ENCODE measurements at regions not wholly inside any gene's neighbourhood (a gene's known extent, or its start where the extent isn't known, plus 50 kb on each side); places are given as distances from the start of the nearest gene placed in this dataset.

- DNase-seq (ENCODE audit: extremely low read depth in 1 of 2, low read depth in 1 of 2): no peak
Measured at GRCh38 chr10:78688230-78688900, 380.4 kb upstream of the ZMIZ1 start.

- DNase-seq (ENCODE audit: extremely low read depth in 1 of 2, low read depth in 1 of 2): no peak
Measured at GRCh38 chr10:78688901-78689583, 379.7 kb upstream of the ZMIZ1 start.

GRCh38 chr10:78689584-78689935, 379.2 kb upstream of the ZMIZ1 start:
- DNase-seq (ENCODE audit: extremely low read depth in 1 of 2, low read depth in 1 of 2): no peak

GRCh38 chr10:78690354-78691111, 378.2 kb upstream of the ZMIZ1 start:
- DNase-seq (ENCODE audit: extremely low read depth in 1 of 2, low read depth in 1 of 2): no peak

- DNase-seq (ENCODE audit: extremely low read depth in 1 of 2, low read depth in 1 of 2): no peak
Measured at GRCh38 chr10:78691301-78692030, 377.3 kb upstream of the ZMIZ1 start.

GRCh38 chr10:78692071-78692470, 376.7 kb upstream of the ZMIZ1 start:
- DNase-seq (ENCODE audit: extremely low read depth in 1 of 2, low read depth in 1 of 2): no peak

DNA sequence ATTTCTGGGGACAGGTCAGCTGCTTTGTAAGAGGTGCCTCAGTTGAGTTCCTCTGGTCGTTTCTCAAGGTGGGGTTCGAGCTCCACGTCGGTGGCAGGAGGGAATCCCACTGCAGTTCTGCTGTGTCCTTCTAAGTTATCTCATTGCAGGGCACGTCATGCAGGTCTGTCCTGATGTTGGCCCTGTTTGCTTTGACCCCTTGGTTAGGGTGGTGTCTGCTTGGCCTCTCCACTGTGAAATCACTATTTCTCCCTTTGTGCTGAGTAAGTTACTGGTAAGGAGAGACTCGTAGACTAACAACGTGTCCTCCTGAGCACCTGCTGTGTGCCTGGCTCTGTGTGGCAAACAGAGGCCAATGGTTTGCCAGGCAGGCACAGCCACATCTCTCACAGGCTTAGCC, 372.9 kb upstream of the ZMIZ1 start:
- no peak for DNase-seq (ENCODE audit: extremely low read depth in 1 of 2, low read depth in 1 of 2)

- DNase-seq (ENCODE audit: extremely low read depth in 1 of 2, low read depth in 1 of 2): no peak
Measured at GRCh38 chr10:78696791-78697395, 371.9 kb upstream of the ZMIZ1 start.

- DNase-seq (ENCODE audit: extremely low read depth in 1 of 2, low read depth in 1 of 2): no peak
Measured at GRCh38 chr10:78699971-78700370, 368.8 kb upstream of the ZMIZ1 start.

DNA sequence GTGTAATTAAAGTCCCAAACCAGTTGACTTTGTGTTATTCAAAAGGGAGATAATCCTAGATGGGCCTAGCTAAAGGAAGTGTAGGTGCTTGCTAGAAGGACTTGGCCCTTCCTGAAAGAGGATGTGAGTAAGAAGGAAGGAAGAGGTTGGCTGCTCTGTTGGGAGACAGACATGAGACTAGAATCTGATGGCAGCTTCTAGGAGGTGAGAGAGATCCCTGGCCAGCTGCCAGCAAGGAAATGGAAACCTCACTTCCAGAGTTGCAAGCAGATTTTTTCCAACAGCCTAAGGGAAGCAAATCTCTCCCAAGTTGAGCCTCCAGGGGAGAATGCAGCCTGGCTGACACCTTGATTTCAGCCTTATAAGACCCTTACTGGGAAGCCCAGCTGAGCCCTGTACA, 368.4 kb upstream of the ZMIZ1 start:
- DNase-seq (ENCODE audit: extremely low read depth in 1 of 2, low read depth in 1 of 2): no peak

DNA sequence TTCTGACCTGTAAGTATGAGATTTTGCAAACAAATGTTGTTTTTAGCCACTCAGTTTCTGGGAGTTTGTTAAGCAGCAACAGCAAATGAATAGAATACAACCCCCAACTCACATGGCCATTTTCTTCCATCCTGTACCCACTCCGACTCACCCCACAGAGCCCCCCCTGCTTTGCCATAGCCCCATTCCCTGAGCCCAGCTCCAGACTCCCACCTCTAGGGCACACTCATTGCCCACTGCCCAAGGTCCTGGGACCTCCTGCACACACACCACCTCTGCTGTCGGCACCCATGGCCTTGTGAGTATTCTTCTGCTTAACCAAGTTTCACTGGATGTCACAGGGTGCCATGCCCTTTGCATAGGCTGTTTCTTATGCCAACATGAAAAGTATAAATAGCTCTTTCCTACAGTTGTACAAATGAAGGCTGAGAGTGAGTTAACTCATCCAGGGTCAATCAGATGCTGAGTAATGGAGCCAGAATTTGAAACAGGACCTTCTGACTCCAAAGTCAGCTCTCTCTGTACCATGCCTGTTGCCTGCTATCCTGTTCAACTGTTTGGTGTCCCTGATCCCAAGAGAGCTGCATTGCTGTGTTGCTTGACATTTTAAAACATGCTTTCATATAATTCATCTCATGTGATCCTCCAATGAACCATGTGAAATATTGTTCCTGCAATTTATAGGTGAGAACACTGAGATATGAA, 367.8 kb upstream of the ZMIZ1 start:
- no peak for DNase-seq (ENCODE audit: extremely low read depth in 1 of 2, low read depth in 1 of 2)

- no peak for DNase-seq (ENCODE audit: extremely low read depth in 1 of 2, low read depth in 1 of 2)
Measured at GRCh38 chr10:78702186-78702585, 366.6 kb upstream of the ZMIZ1 start.

DNA sequence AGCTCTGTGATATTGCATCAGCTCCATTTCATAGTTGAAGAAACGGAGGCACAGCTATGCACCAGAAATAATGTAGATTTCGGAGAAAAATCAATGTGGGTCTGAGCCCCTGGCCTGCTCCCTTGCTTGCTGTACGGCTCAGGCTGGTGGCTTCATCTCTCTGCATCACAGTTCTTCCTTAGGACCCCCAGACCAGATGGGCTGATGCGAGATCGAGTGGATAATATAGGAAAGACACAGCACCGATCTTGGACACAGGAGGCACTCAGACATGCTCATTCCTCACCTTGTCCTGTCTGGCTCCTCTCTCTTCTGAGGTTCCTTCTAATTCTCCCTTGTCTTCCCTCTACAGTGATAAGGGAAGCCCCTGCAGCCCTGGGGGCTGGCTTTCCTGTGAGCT, 365.9 kb upstream of the ZMIZ1 start:
- no peak for DNase-seq (ENCODE audit: extremely low read depth in 1 of 2, low read depth in 1 of 2)

DNA sequence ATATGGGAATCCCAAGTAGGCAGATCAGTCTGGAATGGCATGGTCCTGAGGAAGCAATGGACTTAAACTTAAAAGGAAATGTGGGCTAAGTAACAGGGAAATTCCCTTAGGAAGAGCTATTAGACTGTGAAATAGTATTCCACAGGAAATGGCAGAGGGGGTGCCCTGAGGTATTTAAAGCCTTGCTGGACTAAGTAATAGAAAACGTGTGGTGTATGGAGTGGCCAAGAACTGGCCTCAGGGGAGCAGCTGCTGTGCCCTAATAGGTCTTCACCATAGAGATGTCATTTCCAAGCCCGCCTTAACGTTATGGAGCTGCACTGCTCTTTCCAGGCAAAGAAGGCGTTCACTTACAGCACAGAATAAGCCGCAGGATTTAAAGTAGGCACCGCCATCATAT, 365.2 kb upstream of the ZMIZ1 start:
- DNase-seq (ENCODE audit: extremely low read depth in 1 of 2, low read depth in 1 of 2): no peak

GRCh38 chr10:78706256-78706655, 362.5 kb upstream of the ZMIZ1 start:
- DNase-seq (ENCODE audit: extremely low read depth in 1 of 2, low read depth in 1 of 2): no peak

GRCh38 chr10:78706726-78707540, 361.8 kb upstream of the ZMIZ1 start:
- no peak for DNase-seq (ENCODE audit: extremely low read depth in 1 of 2, low read depth in 1 of 2)

- DNase-seq (ENCODE audit: extremely low read depth in 1 of 2, low read depth in 1 of 2): no peak
Measured at GRCh38 chr10:78707745-78708144, 361.0 kb upstream of the ZMIZ1 start.

DNA sequence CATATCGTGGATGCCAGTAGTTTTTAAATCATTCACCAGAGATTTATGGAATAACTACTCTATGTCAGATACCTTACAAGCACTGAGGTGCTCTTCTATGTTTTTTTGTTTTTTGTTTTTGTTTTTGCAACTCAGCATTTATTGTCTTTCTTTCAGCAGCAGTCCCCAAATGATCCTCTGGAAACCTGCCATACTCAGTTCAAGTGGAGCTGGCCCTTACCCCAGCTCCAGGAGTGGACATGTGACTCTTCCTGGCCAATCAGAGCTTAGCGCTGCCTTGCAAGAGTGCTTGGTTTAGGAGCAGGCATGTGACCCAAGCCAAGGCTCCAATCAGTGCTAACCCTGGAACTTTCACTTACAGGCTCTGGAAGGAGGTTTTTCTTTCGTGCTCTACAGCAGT, 356.6 kb upstream of the ZMIZ1 start:
- no peak for DNase-seq (ENCODE audit: extremely low read depth in 1 of 2, low read depth in 1 of 2)

- DNase-seq (ENCODE audit: extremely low read depth in 1 of 2, low read depth in 1 of 2): no peak
Measured at GRCh38 chr10:78713659-78714058, 355.1 kb upstream of the ZMIZ1 start.

DNA sequence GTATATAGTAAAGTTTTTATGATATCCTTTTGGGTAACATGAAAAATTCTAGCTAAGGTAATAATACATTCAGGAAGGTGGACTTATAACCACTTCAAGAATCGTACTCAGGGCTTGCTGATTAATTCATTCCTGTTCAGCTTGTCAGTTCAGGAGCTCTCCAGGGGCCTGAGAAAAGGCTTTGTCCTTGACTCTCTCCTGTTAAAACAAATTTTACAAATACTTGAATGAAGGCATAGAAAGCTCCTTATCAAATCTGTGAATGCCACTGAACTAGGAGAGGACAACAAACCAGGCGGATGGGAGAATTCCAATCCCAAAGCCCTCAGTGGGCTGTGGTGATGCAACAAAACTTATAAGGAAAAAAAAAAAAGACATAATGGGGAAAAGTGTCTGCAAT, 354.5 kb upstream of the ZMIZ1 start:
- DNase-seq (ENCODE audit: extremely low read depth in 1 of 2, low read depth in 1 of 2): no peak

Data from stimulated activated CD8-positive, alpha-beta memory T cell treated with anti-CD3 and anti-CD28 coated beads, Interleukin-7, amount 100 ng/mL, for 48 hours (primary cell).